B cell (primary cell): ENCODE measurements at regions not wholly inside any gene's neighbourhood (a gene's known extent, or its start where the extent isn't known, plus 50 kb on each side); places are given as distances from the start of the nearest gene placed in this dataset.

Experiments used
- ATAC-seq: fragments of 200-7000 bp; cut with Tn5 transposase; one replicate; pipeline ENCODE4 v1.10.0; 2021; ENCODE audit warnings: low read depth, mild to moderate bottlenecking, moderate number of reproducible peaks, moderate library complexity
- CTCF ChIA-PET: fragments of 350-600 bp; sonication (Branson Sonifier 250); formaldehyde crosslinking; loops from one replicate; lab custom pipeline; 2021; ENCODE audit warnings: antibody characterized with exemption, inconsistent platforms; lab: Charles Lee
- POLR2A ChIA-PET: fragments of 350-600 bp; sonication (Branson Sonifier 250); formaldehyde crosslinking; loops from one replicate; lab custom pipeline; 2021; ENCODE audit warnings: antibody characterized with exemption; lab: Charles Lee
- DNase-seq: peaks from one replicate; pipeline ENCODE4 v3.0.0; 2013
- H2AFZ ChIP-seq: 2 replicates; pipeline ENCODE4 v1.6.1; 2012; ENCODE audit warnings: mild to moderate bottlenecking, low read depth, low read length; ENCODE audit not compliant: insufficient read depth, poor library complexity, severe bottlenecking
- H3K27ac ChIP-seq, 2 donors: 1 replicate in 1 of 2; 2 replicates in 1 of 2; pipeline ENCODE4 v1.5.1; 2012 to 2013; ENCODE audit warnings: low read length in 2 of 2, mild to moderate bottlenecking in 2 of 2, moderate library complexity in 1 of 2
- H3K27me3 ChIP-seq, 4 experiments: fragments of 200-600 bp in 1 of 4; sonication (generic) in 1 of 4; replicated peaks in 1 of 4; 1 replicate in 2 of 4; 2 replicates in 2 of 4; pipeline versions ENCODE4 v1.6.1 to v1.7.0; 2013 to 2016; ENCODE audit warnings: low read length in 3 of 4, mild to moderate bottlenecking in 2 of 4, mixed read lengths in 1 of 4, moderate library complexity in 1 of 4; ENCODE audit not compliant: insufficient read depth in 4 of 4, control insufficient read depth in 3 of 4; ENCODE audit errors: control extremely low read depth in 1 of 4
- H3K36me3 ChIP-seq, 2 experiments: replicated peaks in 1 of 2; 1 replicate in 1 of 2; 2 replicates in 1 of 2; pipeline versions ENCODE4 v1.6.1 to v1.7.1; 2013; ENCODE audit warnings: low read length in 1 of 2; ENCODE audit not compliant: insufficient read depth in 2 of 2, control insufficient read depth in 1 of 2; ENCODE audit errors: control extremely low read depth in 1 of 2, extremely low read depth in 1 of 2
- H3K4me1 ChIP-seq, 2 donors: fragments of 200-600 bp in 1 of 2; sonication (generic) in 1 of 2; 1 replicate in 1 of 2; 2 replicates in 1 of 2; pipeline versions ENCODE4 v1.5.1 to v1.6.1; 2013 to 2017; ENCODE audit warnings: low read length in 2 of 2; ENCODE audit not compliant: control insufficient read depth in 2 of 2, insufficient read depth in 2 of 2
- H3K4me2 ChIP-seq: replicated peaks from 2 replicates; pipeline ENCODE3; 2012; ENCODE audit warnings: mild to moderate bottlenecking, low read depth, low read length; ENCODE audit not compliant: poor library complexity, severe bottlenecking
- H3K4me3 ChIP-seq, 5 experiments: fragments of 200-600 bp in 1 of 5; sonication (generic) in 1 of 5; 1 replicate in 3 of 5; 2 replicates in 2 of 5; pipeline versions ENCODE4 v1.5.1 to v1.7.0; 2011 to 2016; ENCODE audit warnings: low read length in 4 of 5, mild to moderate bottlenecking in 4 of 5, low read depth in 2 of 5, control low read depth in 1 of 5, moderate library complexity in 1 of 5; ENCODE audit not compliant: insufficient read depth in 1 of 5; ENCODE audit errors: control extremely low read depth in 1 of 5, extremely low read depth in 1 of 5
- H3K79me2 ChIP-seq: fragments of 200-600 bp; sonication (generic); one replicate; pipeline ENCODE4 v1.6.0; 2016; ENCODE audit warnings: low read length; ENCODE audit not compliant: control insufficient read depth, insufficient read depth
- H3K9ac ChIP-seq: fragments of 200-600 bp; sonication (generic); 2 replicates; pipeline ENCODE4 v1.6.1; 2017; ENCODE audit warnings: mild to moderate bottlenecking, low read length, moderate library complexity
- H3K9me3 ChIP-seq, 3 donors: one replicate each; pipeline versions ENCODE4 v1.6.1 to v1.7.1; 2013; ENCODE audit warnings: low read length in 2 of 3; ENCODE audit not compliant: control insufficient read depth in 2 of 3, insufficient read depth in 1 of 3; ENCODE audit errors: control extremely low read depth in 1 of 3
- H4K20me1 ChIP-seq: 2 replicates; pipeline ENCODE4 v1.6.0; 2012; ENCODE audit warnings: mild to moderate bottlenecking, low read length; ENCODE audit not compliant: insufficient read depth, control insufficient read depth, poor library complexity, severe bottlenecking
- H3K27ac Mint-ChIP-seq: one replicate; pipeline ENCODE4 v1.8.0; 2021; ENCODE audit warnings: mixed read lengths
- H3K27me3 Mint-ChIP-seq: one replicate; pipeline ENCODE4 v1.8.0; 2021; ENCODE audit warnings: mixed read lengths
- H3K4me1 Mint-ChIP-seq: one replicate; pipeline ENCODE4 v1.8.0; 2021; ENCODE audit warnings: mixed read lengths
- H3K4me3 Mint-ChIP-seq: one replicate; pipeline ENCODE4 v1.8.0; 2021; ENCODE audit warnings: mixed read lengths
- H3K9me3 Mint-ChIP-seq: one replicate; pipeline ENCODE4 v1.8.0; 2022; ENCODE audit warnings: mixed read lengths; ENCODE audit not compliant: insufficient read depth
- EZH2 ChIP-seq: IDR thresholded peaks from 2 replicates; pipeline ENCODE4 v1.6.1; 2012; ENCODE audit warnings: borderline replicate concordance, low read depth, mild to moderate bottlenecking, moderate library complexity, low read length; ENCODE audit not compliant: insufficient read depth, poor library complexity, severe bottlenecking
- WGBS: methylation state at CpG from one replicate; pipeline ENCODE4 v1.1.5; 2013; ENCODE audit warnings: missing lambda C conversion rate; ENCODE audit not compliant: insufficient coverage; 5-methylcytosine and 5-hydroxymethylcytosine counted together
- intact Hi-C: fragments of 100-400 bp; cut with micrococcal nuclease; formaldehyde crosslinking; loops from one replicate; pipeline ENCODE4 v1.10.0; 2022
- TF ChIP-seq, protein P1 (sequence below): fragments of 200-600 bp; IDR thresholded peaks from one replicate; pipeline ENCODE4 v1.8.0; 2022; ENCODE audit warnings: antibody characterized with exemption, mild to moderate bottlenecking

DNA sequence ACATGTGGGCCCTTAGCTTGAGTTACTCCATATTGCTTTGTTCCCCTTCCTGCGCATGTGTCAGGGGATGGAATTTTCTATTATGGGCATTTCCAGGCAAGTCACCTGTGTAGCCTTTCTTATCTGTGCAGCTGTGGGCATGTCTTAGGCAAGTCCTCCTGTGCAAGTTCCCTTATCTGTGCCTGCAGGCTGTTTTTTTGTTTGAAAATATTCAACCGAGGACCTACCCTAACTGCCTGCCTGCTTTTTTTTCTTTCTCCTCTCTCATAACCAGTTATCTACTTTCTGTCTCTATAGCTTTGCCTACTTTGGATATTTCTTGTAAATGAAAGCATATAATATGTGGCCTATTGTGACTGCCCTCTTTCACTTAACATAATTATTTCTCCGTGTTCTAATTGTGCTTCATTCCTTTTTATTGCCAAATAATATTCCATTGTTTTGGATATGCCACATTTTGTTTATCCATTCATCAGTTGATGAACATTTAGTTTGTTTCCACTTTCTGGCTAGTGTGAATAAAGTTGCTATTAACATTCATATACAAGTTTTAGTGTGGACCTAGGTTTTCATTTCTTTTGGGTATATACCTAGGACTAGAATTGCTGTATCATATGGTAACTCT lies 83.6 kb upstream of the CADM1 start:
- Mint-ChIP-seq H3K4me3 (no peak overlapping the region), H3K27me3 (peaks cover 3% of the 10 kb centered on the region), H3K9me3 (no peaks in the 10 kb centered on the region), H3K27ac (no peak overlapping the region), H3K4me1 (no peaks in the 10 kb centered on the region)
- ATAC-seq (no peak), DNase-seq (no peak)
- no peaks in the 10 kb centered on the region for H3K4me1 ChIP-seq
- peaks cover 0 to 6% (median 0%) of the 10 kb centered on the region in 3 donors for H3K9me3 ChIP-seq
- H3K4me3 ChIP-seq, result no peak overlapping the region
- CTCF ChIA-PET, result no interaction called here
- H3K27me3 ChIP-seq, result no peaks in the 10 kb centered on the region
- H3K36me3 ChIP-seq, result no peaks in the 10 kb centered on the region
- no peaks in the 10 kb centered on the region for H3K79me2 ChIP-seq
- H2AFZ ChIP-seq, result no peak overlapping the region
- POLR2A ChIA-PET, result no interaction called here
- H3K9ac ChIP-seq, result no peak overlapping the region
- 100% methylated on average over 1 of the region's 3 CpGs for WGBS
- no peak overlapping the region for H3K27ac ChIP-seq
- intact Hi-C loops, result no loop called here
- no peaks in the 10 kb centered on the region for H4K20me1 ChIP-seq
- H3K4me2 ChIP-seq, result no peak overlapping the region
- TF ChIP-seq, protein P1, sequence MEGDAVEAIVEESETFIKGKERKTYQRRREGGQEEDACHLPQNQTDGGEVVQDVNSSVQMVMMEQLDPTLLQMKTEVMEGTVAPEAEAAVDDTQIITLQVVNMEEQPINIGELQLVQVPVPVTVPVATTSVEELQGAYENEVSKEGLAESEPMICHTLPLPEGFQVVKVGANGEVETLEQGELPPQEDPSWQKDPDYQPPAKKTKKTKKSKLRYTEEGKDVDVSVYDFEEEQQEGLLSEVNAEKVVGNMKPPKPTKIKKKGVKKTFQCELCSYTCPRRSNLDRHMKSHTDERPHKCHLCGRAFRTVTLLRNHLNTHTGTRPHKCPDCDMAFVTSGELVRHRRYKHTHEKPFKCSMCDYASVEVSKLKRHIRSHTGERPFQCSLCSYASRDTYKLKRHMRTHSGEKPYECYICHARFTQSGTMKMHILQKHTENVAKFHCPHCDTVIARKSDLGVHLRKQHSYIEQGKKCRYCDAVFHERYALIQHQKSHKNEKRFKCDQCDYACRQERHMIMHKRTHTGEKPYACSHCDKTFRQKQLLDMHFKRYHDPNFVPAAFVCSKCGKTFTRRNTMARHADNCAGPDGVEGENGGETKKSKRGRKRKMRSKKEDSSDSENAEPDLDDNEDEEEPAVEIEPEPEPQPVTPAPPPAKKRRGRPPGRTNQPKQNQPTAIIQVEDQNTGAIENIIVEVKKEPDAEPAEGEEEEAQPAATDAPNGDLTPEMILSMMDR, result no peak
- TF ChIP-seq EZH2, result no peak

DNA sequence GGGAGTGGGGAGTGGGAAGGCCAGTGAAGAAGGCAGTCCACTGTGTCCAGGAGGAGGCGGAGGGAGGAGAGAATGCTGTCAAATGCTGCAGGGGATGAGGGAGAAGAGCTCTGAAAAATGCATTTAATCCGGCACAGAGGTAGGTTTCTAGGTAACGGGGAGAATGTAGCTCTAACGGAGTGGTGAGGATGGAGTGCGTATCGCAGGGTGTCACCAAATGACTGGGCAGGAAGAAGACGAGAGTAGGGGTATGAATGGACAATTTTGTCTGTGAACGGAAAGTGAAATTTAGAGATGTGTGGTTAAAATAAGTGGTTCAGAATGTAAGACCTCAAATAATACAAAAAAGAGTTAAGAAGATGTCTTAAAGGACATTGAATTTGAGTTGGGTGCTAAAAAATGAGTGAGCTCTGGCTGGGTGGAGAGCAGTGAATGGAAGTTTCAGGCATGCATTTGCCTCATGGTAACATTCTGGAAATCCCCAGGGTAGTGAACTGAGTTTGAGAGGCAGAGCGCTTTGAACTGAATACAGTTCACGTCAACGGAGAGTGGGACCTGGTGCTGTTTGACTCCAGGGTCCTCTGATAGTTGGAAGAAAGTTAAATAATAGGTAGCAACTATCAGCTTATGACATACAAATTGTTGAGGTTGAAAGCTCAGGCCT lies 81.3 kb upstream of the CADM1 start:
- Mint-ChIP-seq H3K27ac (no peak overlapping the region), H3K27me3 (no peaks in the 10 kb centered on the region), H3K4me1 (no peaks in the 10 kb centered on the region), H3K4me3 (no peak overlapping the region), H3K9me3 (no peaks in the 10 kb centered on the region)
- no peak for TF ChIP-seq EZH2
- TF ChIP-seq, protein P1, result no peak
- H3K9me3 ChIP-seq, result peaks cover 0 to 10% (median 0%) of the 10 kb centered on the region in 3 donors
- no peaks in the 10 kb centered on the region for H3K27me3 ChIP-seq
- ATAC-seq (no peak), DNase-seq (no peak)
- no peak overlapping the region for H3K4me3 ChIP-seq
- H3K36me3 ChIP-seq, result no peaks in the 10 kb centered on the region
- intact Hi-C loops, result no loop called here
- no peaks in the 10 kb centered on the region for H3K4me1 ChIP-seq
- H3K79me2 ChIP-seq, result no peaks in the 10 kb centered on the region
- CTCF ChIA-PET, result no interaction called here
- no peak overlapping the region for H3K27ac ChIP-seq
- H2AFZ ChIP-seq, result no peak overlapping the region
- no peak overlapping the region for H3K4me2 ChIP-seq
- WGBS, result 75% methylated on average over 10 of the region's 11 CpGs
- no peak overlapping the region for H3K9ac ChIP-seq
- H4K20me1 ChIP-seq, result no peaks in the 10 kb centered on the region
- POLR2A ChIA-PET, result no interaction called here
